GM19455 (cell line): ENCODE measurements at regions not wholly inside any gene's neighbourhood (a gene's known extent, or its start where the extent isn't known, plus 50 kb on each side); places are given as distances from the start of the nearest gene placed in this dataset.
"Not testable (repeated sequence)": the region's sequence is repeated elsewhere in the genome, so short reads cannot be mapped to it uniquely, and the experiment has no call there.

Experiments used
- ATAC-seq: cut with Tn5 transposase; IDR thresholded peaks from one replicate; pipeline ENCODE4 v1.9.1; 2021; ENCODE audit not compliant: unreplicated experiment

DNA sequence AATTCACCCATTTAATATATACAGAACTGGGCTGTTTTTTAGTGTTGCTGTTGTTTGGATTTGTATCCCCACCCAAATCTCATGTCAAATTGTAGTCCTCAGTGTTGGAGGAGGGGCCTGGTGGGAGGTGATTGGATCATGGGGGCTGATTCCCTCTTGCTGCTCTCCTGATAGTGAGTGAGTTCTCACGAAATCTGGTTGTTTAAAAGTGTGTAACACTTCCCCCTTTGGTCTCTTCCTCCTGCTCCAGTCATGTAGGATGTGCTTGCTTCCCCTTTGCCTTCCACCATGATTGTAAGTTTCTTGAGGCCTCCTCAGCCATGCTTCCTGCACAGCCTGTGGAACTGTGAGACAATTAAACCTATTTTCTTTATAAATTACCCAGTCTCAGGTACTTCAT, 141.6 kb upstream of the AADAT start:
- ATAC-seq, result no peak

GRCh38 chr4:170230242-170230641, 140.5 kb upstream of the AADAT start:
- no peak for ATAC-seq

DNA sequence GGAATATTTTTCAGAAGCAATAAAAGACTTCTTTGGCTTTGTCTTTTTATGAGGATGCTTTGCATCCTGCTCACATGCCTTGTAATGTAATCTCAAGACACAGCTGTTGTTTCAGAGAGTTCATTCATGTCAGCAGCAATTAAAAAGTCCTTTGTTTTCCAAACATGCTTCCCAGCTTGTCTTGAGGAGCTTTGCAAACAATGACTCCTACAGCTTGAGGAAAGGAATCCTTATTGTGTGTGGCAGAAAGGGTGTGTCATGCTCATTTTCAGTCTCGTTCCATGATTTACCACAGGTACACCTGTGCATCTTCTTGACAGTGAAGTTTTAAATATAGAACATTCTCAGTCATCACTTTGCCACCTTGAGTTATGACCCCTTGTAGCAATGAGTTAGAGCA, 139.2 kb upstream of the AADAT start:
- ATAC-seq, result no peak

GRCh38 chr4:170227928-170228327, 138.2 kb upstream of the AADAT start:
- ATAC-seq, result no peak

- no peak for ATAC-seq
Measured at GRCh38 chr4:170226288-170226687, 136.5 kb upstream of the AADAT start.

DNA sequence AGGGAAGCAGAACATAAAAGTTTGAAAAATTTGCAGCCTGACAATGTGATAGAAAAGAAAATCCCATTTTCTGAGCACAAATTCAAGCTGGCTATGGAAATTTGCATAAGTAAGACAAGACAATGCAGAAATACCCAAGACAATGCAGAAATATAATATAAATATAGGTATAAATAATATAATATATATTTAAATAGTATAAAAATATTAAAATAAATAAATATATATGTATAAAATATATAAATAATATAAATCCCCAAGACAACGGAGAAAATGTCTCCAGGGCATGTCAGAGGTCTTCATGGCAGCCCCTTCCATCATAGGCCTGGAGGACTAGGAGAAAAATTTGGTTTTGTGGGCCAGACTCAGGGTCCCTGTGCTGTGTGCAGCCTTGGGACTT, 125.0 kb upstream of the AADAT start:
- no peak for ATAC-seq

DNA sequence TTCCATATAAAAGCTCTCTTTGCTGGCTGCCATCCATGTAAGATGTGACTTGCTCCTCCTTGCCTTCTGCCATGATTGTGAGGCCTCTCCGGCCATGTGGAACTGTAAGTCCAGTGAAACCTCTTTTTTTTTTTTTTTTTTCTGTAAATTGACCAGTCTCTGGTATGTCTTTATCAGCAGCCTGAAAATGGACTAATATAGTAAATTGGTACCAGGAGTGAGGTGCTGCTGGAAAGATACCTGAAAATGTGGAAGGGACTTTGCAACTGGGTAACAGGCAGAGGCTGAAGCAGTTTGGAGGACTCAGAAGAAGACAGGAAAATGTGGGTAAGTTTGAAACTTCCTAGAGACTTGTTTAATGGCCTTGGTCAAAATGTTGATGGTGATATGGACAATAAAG, 124.3 kb upstream of the AADAT start:
- ATAC-seq, result no peak

- ATAC-seq, result no peak
Measured at GRCh38 chr4:170202721-170203120, 113.0 kb upstream of the AADAT start.

DNA sequence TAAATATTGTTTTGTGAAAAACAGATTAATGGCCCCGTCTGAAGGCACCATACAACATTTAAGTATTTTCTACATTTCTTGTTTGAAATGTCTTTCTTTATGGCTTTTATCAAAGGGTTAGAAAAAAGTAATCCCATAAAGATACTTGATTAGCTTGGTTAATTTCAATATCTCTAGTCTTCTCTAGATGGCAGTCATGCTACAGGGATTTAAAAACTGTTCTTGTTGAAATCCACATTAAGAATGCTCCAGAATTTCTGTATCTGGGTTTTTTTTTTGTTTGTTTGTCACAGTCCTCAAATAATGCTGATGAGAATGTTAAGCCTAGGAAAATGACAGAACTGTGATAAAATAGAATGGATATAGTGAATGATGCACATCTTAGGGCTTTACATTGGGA, 109.0 kb upstream of the AADAT start:
- ATAC-seq, result no peak

GRCh38 chr4:170194794-170195193, 105.0 kb upstream of the AADAT start:
- not testable (repeated sequence) for ATAC-seq

DNA sequence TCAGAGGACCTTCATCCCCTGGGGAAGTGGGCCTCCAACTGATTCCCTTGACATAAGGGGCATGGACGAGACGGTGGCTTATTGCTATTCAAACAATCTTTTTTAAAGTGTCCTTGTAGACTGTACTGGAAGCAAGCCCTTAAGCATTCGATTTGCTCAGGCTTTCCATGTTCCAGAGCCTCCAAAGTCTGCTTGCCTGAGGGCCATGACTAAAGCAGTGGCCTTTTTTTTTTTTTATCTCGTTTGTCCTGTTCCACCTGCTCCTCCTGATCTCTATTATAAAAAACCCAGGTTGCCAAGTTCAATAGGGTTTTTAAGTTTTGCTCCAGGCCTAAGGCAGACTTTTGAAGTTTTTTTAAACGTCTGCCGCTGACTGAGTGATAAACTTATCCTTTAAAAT, 103.7 kb upstream of the AADAT start:
- ATAC-seq, result no peak

DNA sequence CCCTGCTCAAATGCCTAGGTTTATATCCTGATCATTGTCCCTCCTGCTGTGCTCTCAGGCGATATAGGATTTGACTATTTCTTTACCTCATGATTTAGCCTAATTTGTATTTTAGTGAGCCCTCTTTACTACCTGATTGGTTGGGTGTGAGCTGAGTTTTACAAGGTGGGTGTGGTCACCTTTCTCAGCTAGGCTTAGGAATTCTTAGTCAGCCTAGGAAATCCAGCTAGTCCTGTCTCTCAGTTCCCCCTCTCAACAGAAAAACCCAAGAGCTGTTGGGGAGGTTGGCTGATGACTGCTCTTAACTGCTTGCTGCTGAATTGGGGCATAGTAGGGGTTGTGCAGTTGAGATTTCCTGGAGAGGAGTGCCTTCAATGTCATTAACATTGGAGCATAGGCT, 100.5 kb upstream of the AADAT start:
- no peak for ATAC-seq

DNA sequence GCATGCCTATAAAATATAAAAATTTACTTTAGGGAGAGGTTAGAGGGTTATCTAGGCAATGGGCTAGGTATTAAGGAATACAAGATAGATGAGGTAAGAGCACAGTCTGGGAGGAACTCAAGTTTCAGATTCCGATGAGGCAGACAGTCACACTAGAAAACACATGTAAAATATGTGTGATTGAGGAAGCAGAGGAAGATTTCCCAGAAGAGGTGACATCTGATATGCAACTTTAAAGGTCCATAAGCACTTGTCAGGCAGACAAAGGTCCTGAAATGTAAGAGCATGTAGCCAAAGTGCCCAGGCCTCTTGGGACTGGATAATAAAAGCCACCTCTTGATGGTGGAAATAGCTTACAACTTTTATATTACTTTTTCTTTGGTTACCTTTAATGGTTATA, 81.1 kb upstream of the AADAT start:
- no peak for ATAC-seq

DNA sequence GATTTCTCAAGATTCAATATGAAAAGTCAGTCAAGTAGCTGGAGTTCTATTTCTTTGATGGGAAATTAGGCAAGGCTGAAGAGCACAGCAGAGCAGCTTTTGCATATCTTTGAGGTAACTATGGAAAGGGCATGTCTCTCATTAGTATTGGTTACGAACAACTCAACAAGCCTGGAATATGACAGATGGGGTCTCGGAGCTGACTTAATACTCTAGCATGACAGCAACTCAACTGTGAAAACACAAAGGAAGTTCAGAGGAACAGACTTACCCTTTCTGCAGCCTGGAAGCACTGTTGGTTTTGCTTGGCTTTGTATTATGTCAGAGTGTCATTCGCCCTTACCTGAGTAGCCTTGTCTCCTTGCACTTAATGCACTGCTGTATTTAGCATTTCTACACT, 79.9 kb upstream of the AADAT start:
- ATAC-seq, result no peak

DNA sequence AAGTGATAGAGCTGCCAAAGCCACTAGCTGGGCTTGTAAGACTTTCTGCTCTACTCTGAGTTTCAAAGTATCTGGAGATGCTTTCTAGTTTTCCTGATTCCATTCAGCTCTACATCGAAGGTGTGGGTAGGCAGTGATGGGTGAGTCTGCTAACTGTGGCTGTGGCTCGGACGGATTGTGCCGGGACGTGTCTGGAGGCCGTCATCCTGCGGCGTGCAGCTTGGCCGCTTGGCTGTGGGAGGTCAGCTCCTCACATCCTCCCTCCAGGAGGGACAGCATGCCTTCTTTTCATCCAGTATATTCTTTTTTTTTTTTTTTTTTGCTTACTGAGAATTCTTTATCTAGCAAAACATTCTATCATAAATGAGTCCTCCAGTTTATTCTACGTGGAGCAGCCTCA, 77.9 kb upstream of the AADAT start:
- ATAC-seq, result no peak

- ATAC-seq, result not testable (repeated sequence)
Measured at GRCh38 chr4:170166193-170166592, 76.4 kb upstream of the AADAT start.

DNA sequence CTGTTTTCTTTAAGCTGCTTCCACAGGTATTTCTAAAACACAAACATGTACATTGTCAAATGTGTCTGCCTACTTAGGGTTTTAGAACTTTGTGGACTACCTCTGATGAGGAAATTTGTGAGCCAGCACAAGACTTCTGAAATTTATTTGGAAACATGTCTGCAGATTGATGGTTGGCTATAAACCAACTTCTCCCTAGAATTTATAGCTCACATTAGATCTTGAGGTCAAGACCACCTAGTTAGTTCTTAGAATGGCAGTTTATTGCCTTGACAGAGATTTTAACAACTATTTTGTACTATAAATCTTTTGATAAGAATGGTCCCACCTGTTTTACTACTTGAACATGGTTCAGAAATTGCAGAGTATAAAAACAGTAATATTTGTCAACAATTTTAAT, 72.7 kb upstream of the AADAT start:
- ATAC-seq, result no peak

- ATAC-seq, result no peak
Measured at GRCh38 chr4:170157670-170158069, 67.9 kb upstream of the AADAT start.

GRCh38 chr4:170145120-170145519, 55.4 kb upstream of the AADAT start:
- ATAC-seq, result no peak

- no peak for ATAC-seq
Measured at GRCh38 chr4:170139764-170140163, 50.0 kb upstream of the AADAT start.
